ENCODE measurements at regions not wholly inside any gene's neighbourhood (a gene's known extent, or its start where the extent isn't known, plus 50 kb on each side); places are given as distances from the start of the nearest gene placed in this dataset.
A peak's percentile ranks its signal among the peaks of the same experiment; 100 is the strongest.

GRCh38 chr2:42947809-42948600 lies 155.6 kb upstream of the HAAO start:
- DNase-seq: no peak

DNA sequence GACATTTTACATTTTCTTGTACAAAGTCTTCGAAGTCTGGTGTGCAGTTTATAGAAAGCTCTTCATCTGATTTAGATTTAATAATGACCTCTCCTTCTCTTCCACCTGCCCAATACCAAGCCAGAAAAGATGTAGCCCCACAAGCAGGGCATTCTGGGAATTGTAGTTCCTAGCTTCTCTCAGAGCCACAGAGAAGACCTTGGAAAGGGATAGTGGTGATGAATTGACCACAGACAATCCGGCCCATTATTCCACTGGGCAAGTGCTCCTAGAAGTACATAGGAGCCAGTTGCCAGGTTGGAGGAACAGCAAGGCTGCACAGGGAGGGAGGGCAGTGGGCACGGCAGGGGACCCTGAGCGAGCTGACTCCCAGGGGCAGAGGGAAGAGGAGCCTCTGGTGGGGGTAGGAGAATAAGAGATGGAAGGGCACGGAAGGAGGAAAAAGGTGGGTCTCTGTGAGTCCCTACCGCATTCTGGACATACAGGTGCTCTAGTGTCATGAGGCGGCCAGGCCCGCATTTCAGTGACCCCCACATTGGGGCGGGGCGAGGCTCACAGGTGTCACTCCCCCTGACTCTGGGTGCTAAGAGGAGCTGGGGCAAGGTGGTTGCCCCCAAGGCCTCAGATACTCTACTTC lies 152.5 kb upstream of the HAAO start:
- DNase-seq: no peak

- no peak for DNase-seq
These were observed 150.7 kb upstream of the HAAO start for GRCh38 chr2:42942990-42943493.

GRCh38 chr2:42942214-42942989 lies 150.0 kb upstream of the HAAO start:
- no peak for DNase-seq

GRCh38 chr2:42941633-42942176 lies 149.3 kb upstream of the HAAO start:
- no peak for DNase-seq

GRCh38 chr2:42939411-42940206 lies 147.2 kb upstream of the HAAO start:
- no peak for DNase-seq

DNA sequence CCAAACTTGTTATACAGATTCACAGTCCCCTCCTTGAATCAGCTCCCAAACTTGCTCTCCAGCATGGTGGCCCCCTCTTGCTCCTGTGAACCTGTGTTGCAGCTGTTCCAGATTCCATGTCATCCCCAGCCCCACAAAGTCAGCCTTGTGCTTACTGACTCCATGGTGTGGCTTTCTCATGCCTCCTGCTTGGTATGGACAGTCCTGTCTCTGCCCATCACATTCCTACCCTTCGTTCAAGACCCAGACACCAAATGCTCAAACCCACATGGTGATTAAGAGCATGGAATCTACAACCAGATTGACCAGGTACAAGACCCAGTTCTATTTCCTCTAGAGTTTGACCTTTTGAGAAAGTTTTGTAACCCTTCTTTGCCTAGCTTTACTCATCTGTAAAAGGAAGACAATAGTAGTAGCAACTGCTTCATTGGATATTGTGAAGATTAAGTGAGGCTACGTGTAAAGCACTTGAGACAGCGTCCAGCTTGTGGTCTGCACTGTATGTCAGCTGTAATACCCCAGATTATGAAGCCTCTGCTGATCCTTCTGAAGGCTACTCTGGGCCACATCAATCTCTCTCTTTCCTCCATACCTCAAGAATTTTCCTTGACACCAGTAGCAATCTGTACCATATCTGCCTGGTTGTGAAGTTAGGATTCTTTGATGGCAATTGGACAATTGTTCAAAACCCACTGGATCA lies 146.4 kb upstream of the HAAO start:
- no peak for DNase-seq

DNA sequence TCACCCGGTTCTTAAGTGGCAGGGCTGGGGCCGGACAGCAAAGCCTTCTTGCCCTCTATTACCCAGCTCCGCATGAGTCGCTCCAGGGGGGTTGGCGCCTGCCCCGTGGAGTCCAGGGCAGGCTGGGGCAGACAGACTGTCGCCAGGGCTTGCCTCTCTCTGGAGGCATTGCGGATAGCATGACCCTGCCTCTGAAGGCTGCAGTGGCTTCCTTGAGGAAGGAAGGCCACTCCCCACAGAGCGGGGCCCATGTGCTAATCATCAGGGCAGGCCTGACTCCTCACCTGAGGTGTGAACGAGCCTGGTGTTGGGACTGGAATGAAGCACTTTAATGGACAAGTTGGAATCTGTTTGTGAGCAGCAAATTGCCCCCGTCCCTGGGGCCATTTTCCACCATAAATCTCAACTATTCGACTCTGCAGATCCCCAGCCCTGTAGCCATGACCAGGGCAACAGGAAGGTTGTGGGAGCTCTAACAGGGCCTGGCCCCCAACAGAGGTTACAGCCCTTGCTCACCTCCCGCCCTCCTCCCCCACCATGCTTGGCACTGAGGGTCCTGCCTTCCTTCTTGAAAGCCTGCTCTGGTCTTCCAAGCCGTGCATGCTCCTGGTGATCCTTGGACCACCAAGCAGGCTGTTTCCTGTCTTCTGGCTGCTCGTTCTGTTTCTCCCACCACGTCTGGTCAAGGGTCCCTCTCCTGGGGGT lies 144.9 kb upstream of the HAAO start:
- no peak for DNase-seq

DNA sequence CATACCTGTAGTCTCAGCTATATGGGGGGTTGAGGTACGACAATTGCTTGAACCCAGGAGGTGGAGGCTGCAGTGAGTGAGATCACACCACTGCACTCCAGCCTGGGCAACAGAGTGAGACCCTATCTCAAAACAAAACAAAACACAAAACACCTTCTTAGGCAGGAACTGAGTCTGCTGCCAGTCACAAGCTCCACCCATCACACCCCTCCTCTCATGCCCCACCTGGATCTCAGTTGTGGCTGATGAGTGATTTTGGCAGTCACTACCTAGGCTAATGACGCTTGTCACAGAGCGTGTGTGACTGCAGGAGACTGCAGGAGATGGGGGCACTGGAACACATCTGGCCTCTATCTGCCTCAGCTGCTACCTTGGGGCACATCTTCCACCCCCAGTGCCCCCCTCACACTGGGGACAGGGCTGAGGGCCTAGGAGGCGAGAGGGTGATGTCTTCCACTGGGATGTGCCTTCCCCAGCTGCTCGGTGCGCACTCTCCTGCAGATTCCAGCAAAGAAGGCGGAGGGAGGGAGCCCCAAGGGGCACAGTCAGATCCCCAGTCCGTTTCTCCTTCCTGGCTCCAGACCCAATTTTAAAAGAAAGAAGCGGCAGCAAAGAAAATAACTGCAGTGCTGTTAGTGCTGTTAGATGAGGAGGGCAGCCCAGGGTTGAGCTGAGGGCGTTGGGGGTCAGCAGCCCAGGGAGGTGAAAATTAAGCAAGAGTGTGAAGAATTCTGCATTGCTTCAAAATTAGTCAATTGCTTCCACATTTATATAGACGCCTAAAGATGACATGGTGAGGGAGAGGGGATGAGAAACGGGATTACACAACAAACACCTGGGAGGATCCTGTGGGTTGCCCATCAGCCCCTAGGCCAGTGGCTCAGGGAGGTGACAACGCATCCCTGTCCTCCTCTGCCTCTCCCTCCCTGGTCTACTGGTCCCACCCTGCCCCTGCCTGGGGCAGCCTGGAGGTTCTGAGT lies 143.6 kb upstream of the HAAO start:
- peak; percentile 23 for DNase-seq

GRCh38 chr2:42934580-42935186 lies 142.3 kb upstream of the HAAO start:
- DNase-seq: no peak

DNA sequence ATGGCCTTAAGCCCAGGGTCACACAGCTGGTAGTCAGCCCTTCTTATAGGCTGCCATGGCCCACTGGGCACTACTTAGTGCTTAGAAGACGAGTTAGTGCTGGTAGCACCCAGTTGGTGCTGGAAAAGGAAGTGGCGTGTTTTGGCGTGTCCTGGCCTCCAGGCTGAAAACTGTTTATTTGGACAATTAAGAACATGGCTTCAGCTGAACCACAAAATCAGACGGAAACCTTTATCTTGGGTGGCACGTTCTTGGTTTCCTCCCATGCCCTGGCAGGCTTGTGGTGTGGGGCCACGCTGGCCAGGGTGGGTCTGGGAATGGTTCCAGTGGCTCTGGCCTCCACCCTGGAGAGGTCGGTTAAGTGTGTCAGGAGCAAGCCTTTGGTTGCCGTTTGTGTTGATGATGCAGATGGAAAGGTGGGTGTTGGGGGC lies 141.5 kb upstream of the HAAO start:
- no peak for DNase-seq

- no peak for DNase-seq
These were observed 140.1 kb upstream of the HAAO start for GRCh38 chr2:42932271-42933151.

- DNase-seq: no peak
These were observed 139.4 kb upstream of the HAAO start for GRCh38 chr2:42931818-42932195.

- DNase-seq: no peak
These were observed 138.9 kb upstream of the HAAO start for GRCh38 chr2:42931146-42931817.

DNA sequence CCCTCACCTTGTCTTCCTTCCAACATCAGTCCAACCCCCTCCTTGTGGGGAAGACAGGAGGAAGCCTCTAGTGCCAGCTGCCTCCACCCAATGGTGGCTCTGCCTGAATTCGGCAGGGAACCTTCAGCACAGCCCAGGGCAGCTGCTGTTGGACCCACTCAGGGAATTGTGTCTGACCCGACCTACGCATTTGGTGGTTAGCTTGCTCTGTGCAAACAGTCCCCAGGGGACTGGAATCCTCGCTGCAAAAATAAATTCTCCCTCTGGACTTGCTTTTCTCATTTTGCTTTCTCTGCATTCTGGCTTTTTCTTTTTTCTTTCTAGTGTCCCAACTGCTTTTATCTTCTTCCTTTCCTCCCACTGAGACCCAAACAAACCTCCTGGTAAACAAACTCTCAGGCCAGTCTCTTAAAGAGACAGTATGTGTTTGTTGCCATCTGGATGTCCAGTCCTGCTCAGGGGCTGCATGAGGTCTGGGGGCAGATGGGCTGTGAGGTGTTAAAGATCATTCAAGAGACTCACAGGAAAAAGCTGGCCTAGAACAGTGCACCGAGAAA lies 137.7 kb upstream of the HAAO start:
- DNase-seq: no peak

GRCh38 chr2:42929546-42930024 lies 137.2 kb upstream of the HAAO start:
- no peak for DNase-seq

All from activated CD4-positive, alpha-beta T cell treated with anti-CD3 and anti-CD28 coated beads, Interleukin-2, amount 50 U/mL, for 16 hours (primary cell).